Heart left ventricle (tissue), 16 donors: ENCODE measurements at regions not wholly inside any gene's neighbourhood (a gene's known extent, or its start where the extent isn't known, plus 50 kb on each side); places are given as distances from the start of the nearest gene placed in this dataset.

Experiments
- ATAC-seq, 4 donors: fragments of 200-7000 bp; cut with Tn5 transposase; one replicate each; pipeline ENCODE4 v1.9.1; 2020 to 2022; ENCODE audit warnings: moderate library complexity in 4 of 4, mild to moderate bottlenecking in 3 of 4, moderate number of reproducible peaks in 1 of 4
- DNase-seq, 5 donors: peaks; one replicate each; pipeline ENCODE4 v3.0.0-alpha.2; 2020
- H3K27ac ChIP-seq, 12 donors: fragments of 200-600 bp; sonication (generic) in 4 of 12; one replicate each; pipeline versions ENCODE4 v1.5.0 to v1.8.0; 2016 to 2022; ENCODE audit warnings: mild to moderate bottlenecking in 2 of 12
- H3K27me3 ChIP-seq, 9 donors: fragments of 200-600 bp; sonication (generic) in 2 of 9; one replicate each; pipeline versions ENCODE4 v1.5.1 to v1.8.0; 2016 to 2022; ENCODE audit warnings: mild to moderate bottlenecking in 3 of 9
- H3K36me3 ChIP-seq, 9 donors: fragments of 200-600 bp; sonication (generic) in 2 of 9; one replicate each; pipeline versions ENCODE4 v1.5.0 to v1.8.0; 2018 to 2022; ENCODE audit warnings: mild to moderate bottlenecking in 2 of 9
- H3K4me1 ChIP-seq, 12 donors: fragments of 200-600 bp; sonication (generic) in 4 of 12; one replicate each; pipeline versions ENCODE4 v1.5.0 to v1.8.0; 2016 to 2022; ENCODE audit warnings: mild to moderate bottlenecking in 3 of 12
- H3K4me3 ChIP-seq, 12 donors: fragments of 200-600 bp; sonication (generic) in 4 of 12; one replicate each; pipeline versions ENCODE4 v1.5.0 to v1.8.0; 2017 to 2022; ENCODE audit warnings: mild to moderate bottlenecking in 9 of 12, moderate library complexity in 4 of 12
- H3K9me3 ChIP-seq, 12 donors: fragments of 200-600 bp; sonication (generic) in 4 of 12; one replicate each; pipeline versions ENCODE4 v1.5.0 to v1.8.0; 2016 to 2022; ENCODE audit warnings: mild to moderate bottlenecking in 1 of 12
- CTCF ChIP-seq, 12 donors: fragments of 200-600 bp; sonication (generic) in 4 of 12; IDR thresholded peaks; one replicate each; pipeline versions ENCODE4 v1.5.0 to v1.8.0; 2018 to 2022; ENCODE audit warnings: antibody characterized with exemption in 12 of 12, mild to moderate bottlenecking in 5 of 12
- POLR2A ChIP-seq, 2 donors: fragments of 450-650 bp; IDR thresholded peaks; one replicate each; pipeline ENCODE4 v1.6.1; 2017; ENCODE audit warnings: antibody characterized with exemption in 2 of 2, mild to moderate bottlenecking in 2 of 2, moderate library complexity in 2 of 2
- WGBS, 4 donors: extraction: QIAGEN DNeasy Blood & Tissue Kit in 2 of 4; methylation state at CpG; one replicate each; pipeline versions ENCODE4 v1.1.5 to v1.1.7; 2013 to 2018; 5-methylcytosine and 5-hydroxymethylcytosine counted together
- intact Hi-C, 10 donors: fragments of 100-400 bp; cut with DNase I; formaldehyde crosslinking; loops; one replicate each; pipeline versions ENCODE4 v1.11.1 to v1.14.2; 2022
- donor health status: ischemic (EF 13 %, LVEDD 7.1; RV severe dilation, severe dysfunction).
- donor health status: healthy with polysubstance abuse.
- donor health status: DM: no; HTN: yes; CAD: no.
- donor health status: DM: no; HTN: no; CAD: no.
- donor health status: ischemic (EF 25% LVEDD 6.9; RV normal size, moderate dysfunction).
- donor health status: ischemic (EF 25% LVEDD 5.7; RV mildly dilated, moderate dysfunction).
- donor health status: healthy.
- donor health status: DM: yes; HTN: yes; CAD: no.
- donor health status: ischemic (EF 35%, LVEDD 5.7; RV mildly dilated, moderate dysfunction).
- donor health status: nonischemic (EF 11% LVEDD 7.7; RV severe dilation, severe dysfunction).
- donor health status: DM: yes; HTN: yes; CAD: no.
- donor health status: PGD.
- donor health status: ischemic (EF 29% LVEDD 5.4; RV normal size, mild dysfunction).
- donor health status: nonischemic (EF 23%, LVEDD 6.1; RV moderate dilation, normal function).

GRCh38 chr12:47303995-47304560 is 224.3 kb upstream of the AMIGO2 start:
- H3K27me3 ChIP-seq = no peaks in the 10 kb centered on the region
- 94 to 100% (median 98%) methylated on average over 1 of the region's 1 CpG for WGBS, 4 donors
- H3K4me3 ChIP-seq = no peak overlapping the region
- H3K9me3 ChIP-seq = peaks cover 0 to 8% (median 0%) of the 10 kb centered on the region in 12 donors
- no peak for DNase-seq
- no peak for ATAC-seq
- TF ChIP-seq POLR2A (IDR thresholded peaks at IDR 0.05) (no peak), CTCF (IDR thresholded peaks at IDR 0.05) (no peak)
- no peaks in the 10 kb centered on the region for H3K36me3 ChIP-seq
- H3K27ac ChIP-seq = no peak overlapping the region
- intact Hi-C loops = loop anchor here in 2 of 10 donors (5.0 to 10.0 kb wide), 2 partner anchors 227 to 229 kb away; partner anchors contain the start of genes AMIGO2 (in 2 of the 2) and PCED1B (in 2 of the 2)
- H3K4me1 ChIP-seq = no peaks in the 10 kb centered on the region

DNA sequence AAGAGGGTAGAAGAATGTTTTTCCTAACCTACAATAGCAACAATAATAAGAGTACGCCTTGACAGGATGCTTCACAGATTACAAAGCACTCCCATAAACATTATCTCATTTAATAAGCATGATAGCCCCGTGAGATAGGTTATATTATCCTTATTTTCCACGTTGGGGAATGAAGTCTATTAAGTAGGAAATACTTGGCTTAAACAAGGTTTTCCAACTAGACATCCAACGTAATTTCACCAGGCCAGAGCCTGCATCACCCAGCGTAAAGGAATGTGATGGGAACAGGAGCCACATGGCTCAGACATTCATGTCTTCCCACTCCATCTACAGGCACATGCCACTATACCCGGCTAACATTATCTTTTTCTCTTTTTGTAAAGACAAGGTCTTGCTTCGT is 223.4 kb upstream of the AMIGO2 start:
- TF ChIP-seq POLR2A (IDR thresholded peaks at IDR 0.05) (no peak), CTCF (IDR thresholded peaks at IDR 0.05) (no peak)
- no peaks in the 10 kb centered on the region for H3K27me3 ChIP-seq
- H3K27ac ChIP-seq = no peak overlapping the region
- ATAC-seq = peak in 1 of 4 donors; percentile 45
- H3K4me1 ChIP-seq = no peaks in the 10 kb centered on the region
- H3K4me3 ChIP-seq = no peak overlapping the region
- no peak for DNase-seq
- peaks cover 0 to 4% (median 0%) of the 10 kb centered on the region in 12 donors for H3K9me3 ChIP-seq
- 50 to 72% (median 60%) methylated on average over 7 of the region's 7 CpGs for WGBS, 4 donors
- peaks cover 0 to 3% (median 0%) of the 10 kb centered on the region in 9 donors for H3K36me3 ChIP-seq
- intact Hi-C loops = loop anchor here in 2 of 10 donors (5.0 to 10.0 kb wide), 2 partner anchors 226 to 228 kb away; partner anchors contain the start of genes AMIGO2 (in 2 of the 2) and PCED1B (in 2 of the 2)

- 43 to 51% (median 48%) methylated on average over 6 of the region's 6 CpGs for WGBS, 4 donors
- no peaks in the 10 kb centered on the region for H3K27me3 ChIP-seq
- H3K4me1 ChIP-seq = no peaks in the 10 kb centered on the region
- peaks cover 0 to 3% (median 0%) of the 10 kb centered on the region in 9 donors for H3K36me3 ChIP-seq
- DNase-seq = no peak
- ATAC-seq = no peak
- H3K9me3 ChIP-seq = peaks cover 0 to 3% (median 0%) of the 10 kb centered on the region in 12 donors
- no peak for TF ChIP-seq CTCF (IDR thresholded peaks at IDR 0.05)
- TF ChIP-seq POLR2A (IDR thresholded peaks at IDR 0.05) = no peak
- H3K4me3 ChIP-seq = no peak overlapping the region
- no peak overlapping the region for H3K27ac ChIP-seq
- intact Hi-C loops = loop anchor here in 2 of 10 donors (5.0 to 10.0 kb wide), 2 partner anchors 225 to 227 kb away; partner anchors contain the start of genes AMIGO2 (in 2 of the 2) and PCED1B (in 2 of the 2)
These were observed 222.4 kb upstream of the AMIGO2 start for GRCh38 chr12:47302111-47302671.

- no peak overlapping the region for H3K4me3 ChIP-seq
- ATAC-seq (no peak), DNase-seq (no peak)
- H3K36me3 ChIP-seq = peaks cover 0 to 3% (median 0%) of the 10 kb centered on the region in 9 donors
- TF ChIP-seq POLR2A (IDR thresholded peaks at IDR 0.05) = no peak
- TF ChIP-seq CTCF (IDR thresholded peaks at IDR 0.05) = no peak
- peaks cover 0 to 3% (median 0%) of the 10 kb centered on the region in 12 donors for H3K9me3 ChIP-seq
- intact Hi-C loops = no loop called here
- 81 to 89% (median 85%) methylated on average over 1 of the region's 1 CpG for WGBS, 4 donors
- H3K27me3 ChIP-seq = no peaks in the 10 kb centered on the region
- H3K4me1 ChIP-seq = no peaks in the 10 kb centered on the region
- H3K27ac ChIP-seq = no peak overlapping the region
These were observed 219.8 kb upstream of the AMIGO2 start for GRCh38 chr12:47299586-47299985.
